GM12801 (cell line): ENCODE measurements at regions not wholly inside any gene's neighbourhood (a gene's known extent, or its start where the extent isn't known, plus 50 kb on each side); places are given as distances from the start of the nearest gene placed in this dataset.

Experiments used
- TF ChIP-seq, protein P1 (sequence below): IDR thresholded peaks from one replicate; pipeline ENCODE4 v1.5.1; 2011; ENCODE audit warnings: control low read depth; ENCODE audit not compliant: insufficient read length; ENCODE audit errors: extremely low read depth

DNA sequence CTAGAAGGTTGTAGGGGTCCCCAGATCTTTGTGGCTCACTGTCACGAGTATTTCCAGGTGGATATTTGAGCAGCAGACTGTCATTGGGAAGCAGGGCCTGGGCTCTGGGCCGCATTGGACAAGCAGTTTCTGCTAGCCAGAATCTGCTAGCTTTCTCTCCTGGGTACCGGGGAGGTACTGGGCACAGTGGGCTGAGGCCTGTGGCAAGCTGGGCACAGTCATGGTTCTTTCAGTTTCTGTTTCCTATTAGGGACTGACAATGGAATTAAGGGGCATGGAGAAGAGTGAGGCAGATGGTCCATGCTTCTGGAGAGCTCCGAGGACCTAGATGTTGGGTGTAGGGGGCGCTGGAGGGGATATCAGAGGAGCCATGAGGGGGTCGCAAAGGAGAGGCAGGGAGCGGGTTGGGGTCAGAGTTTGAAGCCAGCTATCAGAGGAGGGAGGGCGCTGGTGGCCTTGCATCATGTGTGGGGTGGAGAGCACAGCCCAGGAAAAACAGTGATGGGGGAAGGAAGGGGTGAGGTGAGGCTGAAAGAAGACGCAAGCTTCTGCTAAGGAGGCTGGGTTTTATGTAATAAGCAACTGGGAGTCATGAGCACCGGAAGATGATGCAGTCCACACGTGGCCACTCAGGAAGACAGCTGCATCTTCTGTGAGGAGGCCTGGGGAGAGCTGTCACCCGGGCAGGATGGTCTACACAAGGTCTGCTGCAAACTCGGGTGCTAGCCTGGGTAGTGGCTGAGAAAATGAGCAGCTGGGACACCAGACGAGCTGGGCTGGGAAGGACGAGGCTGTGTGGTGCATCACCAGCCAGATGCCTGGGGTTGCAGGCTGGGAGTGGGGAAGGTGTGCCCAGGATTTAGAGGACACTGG, 72.7 kb downstream of the IER5 start:
- TF ChIP-seq, protein P1, sequence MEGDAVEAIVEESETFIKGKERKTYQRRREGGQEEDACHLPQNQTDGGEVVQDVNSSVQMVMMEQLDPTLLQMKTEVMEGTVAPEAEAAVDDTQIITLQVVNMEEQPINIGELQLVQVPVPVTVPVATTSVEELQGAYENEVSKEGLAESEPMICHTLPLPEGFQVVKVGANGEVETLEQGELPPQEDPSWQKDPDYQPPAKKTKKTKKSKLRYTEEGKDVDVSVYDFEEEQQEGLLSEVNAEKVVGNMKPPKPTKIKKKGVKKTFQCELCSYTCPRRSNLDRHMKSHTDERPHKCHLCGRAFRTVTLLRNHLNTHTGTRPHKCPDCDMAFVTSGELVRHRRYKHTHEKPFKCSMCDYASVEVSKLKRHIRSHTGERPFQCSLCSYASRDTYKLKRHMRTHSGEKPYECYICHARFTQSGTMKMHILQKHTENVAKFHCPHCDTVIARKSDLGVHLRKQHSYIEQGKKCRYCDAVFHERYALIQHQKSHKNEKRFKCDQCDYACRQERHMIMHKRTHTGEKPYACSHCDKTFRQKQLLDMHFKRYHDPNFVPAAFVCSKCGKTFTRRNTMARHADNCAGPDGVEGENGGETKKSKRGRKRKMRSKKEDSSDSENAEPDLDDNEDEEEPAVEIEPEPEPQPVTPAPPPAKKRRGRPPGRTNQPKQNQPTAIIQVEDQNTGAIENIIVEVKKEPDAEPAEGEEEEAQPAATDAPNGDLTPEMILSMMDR: no peak

DNA sequence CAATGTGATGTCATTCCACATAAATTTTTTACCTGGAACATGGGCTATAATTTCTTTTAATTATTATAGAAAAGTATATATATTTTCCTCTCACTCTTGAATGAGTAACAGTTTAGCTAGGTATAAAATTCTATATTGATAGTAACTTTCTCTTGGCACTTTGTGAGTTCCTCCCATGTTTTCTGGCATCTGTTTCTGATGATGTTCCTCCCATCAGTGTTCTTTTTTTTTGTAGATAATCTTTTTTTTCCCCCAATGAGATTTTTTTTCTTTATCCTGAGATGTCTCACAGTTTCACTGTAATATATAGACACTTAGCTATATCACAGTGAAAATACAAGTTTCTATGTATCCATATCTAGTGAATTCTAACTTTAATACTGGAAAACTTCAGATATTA, 75.2 kb downstream of the IER5 start:
- TF ChIP-seq, protein P1: no peak

DNA sequence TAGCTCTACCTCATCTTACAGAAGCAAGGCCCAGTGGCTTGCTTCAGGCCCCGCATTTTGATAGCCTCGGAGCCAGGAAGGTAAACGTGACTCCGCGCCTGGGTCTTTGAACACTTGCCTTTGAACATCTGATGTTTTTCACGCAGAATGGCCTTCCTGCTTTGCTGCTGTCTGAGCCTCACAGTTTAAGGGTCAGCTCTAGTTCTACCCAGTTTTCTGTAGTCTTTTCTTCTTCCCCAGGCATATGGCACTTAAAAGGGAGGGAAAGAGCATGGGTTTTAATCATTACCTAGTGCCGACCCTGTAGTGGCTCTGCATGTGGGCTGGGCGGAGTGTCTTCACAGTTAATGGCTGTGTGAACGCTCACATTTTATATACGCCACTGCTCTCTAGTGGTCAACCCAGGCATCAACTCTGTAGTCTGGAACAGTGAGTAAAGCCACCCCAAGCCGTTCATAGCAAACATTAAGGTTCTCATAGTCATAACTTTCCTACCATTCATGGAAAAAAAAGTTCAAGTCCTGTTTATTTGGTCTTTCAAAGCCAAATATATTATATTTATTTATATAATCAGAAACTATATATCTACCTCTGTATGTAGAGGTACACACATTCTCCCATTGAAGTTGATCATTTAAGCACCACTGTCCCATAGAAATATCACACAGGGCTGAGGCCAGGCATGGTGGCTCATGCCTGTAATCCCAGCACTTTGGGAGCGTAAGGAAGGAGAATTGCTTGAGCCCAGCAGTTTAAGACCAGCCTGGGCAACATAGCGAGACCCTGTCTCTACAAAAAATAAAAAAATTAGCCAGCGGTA, 78.1 kb downstream of the IER5 start:
- TF ChIP-seq, protein P1: peak; percentile 27

DNA sequence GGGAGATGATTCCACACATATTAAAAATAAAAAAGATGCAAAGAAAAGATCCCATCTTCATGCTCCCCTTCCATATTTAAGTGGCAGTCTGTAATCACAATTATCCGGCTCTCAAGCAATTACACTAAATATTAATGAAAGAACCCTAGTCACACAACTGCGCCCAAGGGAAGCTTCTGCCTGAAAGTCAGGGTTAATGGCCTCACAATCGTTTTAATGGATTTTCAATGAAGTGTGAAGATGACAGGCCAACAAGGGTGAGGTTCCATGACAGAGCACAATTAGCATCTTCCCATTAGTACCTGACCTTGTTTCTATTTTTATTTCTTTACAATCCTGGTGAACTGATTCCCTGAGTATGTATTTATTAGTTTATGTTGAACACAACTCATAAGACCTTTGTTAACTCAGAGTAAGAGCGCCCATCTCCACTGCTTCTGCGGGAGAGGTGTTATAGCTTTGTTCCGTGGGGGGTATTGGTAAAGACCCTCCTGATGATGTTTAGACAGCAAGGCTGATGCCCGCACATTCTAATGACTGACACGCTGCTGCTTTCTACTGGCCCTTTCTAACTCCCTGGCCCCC, 80.9 kb downstream of the IER5 start:
- TF ChIP-seq, protein P1: no peak

DNA sequence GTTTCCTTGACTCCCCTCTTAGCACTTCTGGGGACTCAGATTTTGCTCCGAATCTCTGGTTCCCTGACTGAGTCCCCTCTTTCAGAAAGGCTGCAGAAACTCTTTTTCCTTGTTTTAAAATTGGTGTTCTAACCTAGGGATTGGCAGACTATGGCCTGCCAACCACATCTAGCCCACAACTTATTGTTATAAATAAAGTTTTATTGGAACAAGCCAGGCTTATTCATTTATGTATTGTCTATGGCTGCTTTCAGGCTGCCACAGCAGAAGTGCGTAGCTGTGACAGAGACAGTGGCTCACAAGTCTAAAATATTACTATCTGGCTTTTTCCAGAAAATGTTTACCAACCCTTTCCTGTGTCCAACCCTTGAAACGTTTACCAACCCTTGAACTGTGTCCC, 81.7 kb downstream of the IER5 start:
- TF ChIP-seq, protein P1: no peak

DNA sequence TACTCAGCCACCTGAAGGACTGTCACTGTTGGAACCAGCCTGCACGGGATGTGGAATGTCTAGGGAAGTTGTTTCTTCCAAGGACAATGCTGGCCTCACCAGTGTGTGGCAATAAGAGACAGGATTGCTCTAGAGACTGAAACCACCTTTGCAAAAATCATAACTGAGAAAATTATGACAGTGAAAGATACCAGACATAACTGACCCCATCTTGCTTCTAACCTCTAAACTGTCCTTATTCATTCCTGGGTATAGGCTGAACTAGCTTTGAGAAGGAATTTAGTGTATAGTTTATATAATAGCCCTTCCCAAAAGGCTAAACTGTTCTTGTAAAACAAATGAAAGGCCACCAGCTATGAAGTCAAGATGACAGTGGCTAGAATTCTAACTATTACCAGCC, 83.6 kb downstream of the IER5 start:
- TF ChIP-seq, protein P1: no peak
